MM.1S (cell line): ENCODE measurements at regions not wholly inside any gene's neighbourhood (a gene's known extent, or its start where the extent isn't known, plus 50 kb on each side); places are given as distances from the start of the nearest gene placed in this dataset.

Experiments used
- DNase-seq: peaks from one replicate; pipeline ENCODE4 v3.0.0-alpha.2; 2015
- H2AFZ ChIP-seq: fragments of 300-600 bp; sonication (generic); 2 replicates; pipeline ENCODE4 v1.6.0; 2016; ENCODE audit warnings: antibody characterized with exemption, low read length
- H3F3A ChIP-seq: fragments of 300-600 bp; sonication (generic); 2 replicates; pipeline ENCODE4 v1.6.1; 2016; ENCODE audit warnings: mild to moderate bottlenecking, antibody characterized with exemption, low read length, moderate library complexity, mixed read lengths; ENCODE audit not compliant: insufficient read depth
- H3K27ac ChIP-seq: fragments of 300-600 bp; sonication (generic); 2 replicates; pipeline ENCODE4 v1.5.1; 2016; ENCODE audit warnings: mild to moderate bottlenecking, low read length
- H3K27me3 ChIP-seq: fragments of 300-600 bp; sonication (generic); replicated peaks from 2 replicates; pipeline ENCODE4 v1.6.0; 2016; ENCODE audit warnings: low read length; ENCODE audit not compliant: insufficient read depth
- H3K36me3 ChIP-seq: fragments of 300-600 bp; sonication (generic); replicated peaks from 2 replicates; pipeline ENCODE4 v1.6.1; 2016; ENCODE audit warnings: mild to moderate bottlenecking, low read length, mixed read lengths; ENCODE audit not compliant: insufficient read depth
- H3K4me1 ChIP-seq: fragments of 300-600 bp; sonication (generic); 2 replicates; pipeline ENCODE4 v1.6.1; 2016; ENCODE audit warnings: low read length, mixed read lengths
- H3K4me2 ChIP-seq: fragments of 300-600 bp; sonication (generic); 2 replicates; pipeline ENCODE4 v1.6.0; 2016; ENCODE audit warnings: low read depth, low read length
- H3K4me3 ChIP-seq: fragments of 300-600 bp; sonication (generic); 2 replicates; pipeline ENCODE4 v1.5.1; 2016; ENCODE audit warnings: low read length, mixed read lengths
- H3K79me2 ChIP-seq: fragments of 300-600 bp; sonication (generic); 2 replicates; pipeline ENCODE4 v1.6.1; 2016; ENCODE audit warnings: mixed run types, low read length, mixed read lengths
- H3K9ac ChIP-seq: fragments of 300-600 bp; sonication (generic); 2 replicates; pipeline ENCODE4 v1.6.1; 2016; ENCODE audit warnings: low read length, mixed read lengths
- H3K9me2 ChIP-seq: fragments of 300-600 bp; sonication (generic); replicated peaks from 2 replicates; pipeline ENCODE4 v1.6.1; 2016; ENCODE audit warnings: mild to moderate bottlenecking, low read length, mixed read lengths; ENCODE audit not compliant: insufficient read depth
- H3K9me3 ChIP-seq: fragments of 300-600 bp; sonication (generic); replicated peaks from 2 replicates; pipeline ENCODE4 v1.6.1; 2016; ENCODE audit warnings: mild to moderate bottlenecking, low read length, mixed read lengths; ENCODE audit not compliant: insufficient read depth
- H4K20me1 ChIP-seq: fragments of 300-600 bp; sonication (generic); 2 replicates; pipeline ENCODE4 v1.6.1; 2016; ENCODE audit warnings: mild to moderate bottlenecking, low read length, moderate library complexity, mixed read lengths; ENCODE audit not compliant: insufficient read depth
- CTCF ChIP-seq: fragments of 300-600 bp; sonication (generic); IDR thresholded peaks from 2 replicates; pipeline ENCODE4 v1.5.1; 2016; ENCODE audit warnings: antibody characterized with exemption, low read length, mixed read lengths
- EZH2 ChIP-seq: fragments of 300-600 bp; sonication (generic); optimal IDR thresholded peaks from 2 replicates; pipeline ENCODE3; 2017; ENCODE audit warnings: low read depth, mild to moderate bottlenecking, antibody characterized with exemption, low read length, mixed read lengths
- EZH2phosphoT487 ChIP-seq: fragments of 300-600 bp; sonication (generic); IDR thresholded peaks from 2 replicates; pipeline ENCODE4 v1.6.1; 2018; ENCODE audit warnings: antibody characterized with exemption, low read length

DNA sequence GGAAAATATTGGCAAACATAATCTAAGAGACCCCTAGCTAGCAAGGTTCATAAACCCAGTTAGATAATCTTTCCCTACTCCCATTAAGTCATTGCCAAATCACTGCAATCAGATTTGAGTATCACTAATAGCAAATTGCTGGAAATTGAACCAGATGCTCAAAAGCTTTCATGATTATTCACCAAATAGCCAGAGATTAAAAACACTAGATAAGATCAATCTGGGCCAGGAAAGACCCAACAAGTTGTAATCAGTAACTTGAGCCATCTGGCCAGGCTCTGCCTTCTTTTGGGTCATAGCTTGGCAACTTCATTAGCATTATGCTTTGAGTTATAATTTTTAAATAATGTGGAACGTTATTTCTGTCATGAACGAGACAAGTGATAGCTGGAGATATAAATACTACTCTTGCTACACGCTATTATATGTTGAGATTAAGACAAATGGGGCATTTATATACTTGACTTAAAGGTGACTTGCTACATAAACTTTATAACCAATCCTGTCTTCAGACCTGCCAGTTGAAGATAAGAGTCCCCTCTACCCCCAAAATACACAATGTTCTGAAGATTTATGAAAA, 196.6 kb upstream of the EDNRA start:
- no peak overlapping the region for H3K4me2 ChIP-seq
- TF ChIP-seq EZH2, result no peak
- no peak for TF ChIP-seq CTCF
- no peak for TF ChIP-seq EZH2phosphoT487
- H3K4me1 ChIP-seq, result no peaks in the 10 kb centered on the region
- H3K36me3 ChIP-seq, result no peaks in the 10 kb centered on the region
- H3K4me3 ChIP-seq, result no peak overlapping the region
- no peaks in the 10 kb centered on the region for H3K9me2 ChIP-seq
- DNase-seq, result no peak
- H3K27ac ChIP-seq, result no peak overlapping the region
- no peak overlapping the region for H2AFZ ChIP-seq
- H3K27me3 ChIP-seq, result no peaks in the 10 kb centered on the region
- no peaks in the 10 kb centered on the region for H3K9me3 ChIP-seq
- no peaks in the 10 kb centered on the region for H3K79me2 ChIP-seq
- no peak overlapping the region for H3K9ac ChIP-seq
- H3F3A ChIP-seq, result no peaks in the 10 kb centered on the region
- H4K20me1 ChIP-seq, result no peaks in the 10 kb centered on the region

- no peak overlapping the region for H3K9ac ChIP-seq
- no peak for DNase-seq
- TF ChIP-seq EZH2phosphoT487 (no peak), CTCF (no peak), EZH2 (no peak)
- H3K9me2 ChIP-seq, result no peaks in the 10 kb centered on the region
- no peaks in the 10 kb centered on the region for H3K4me1 ChIP-seq
- no peak overlapping the region for H3K4me3 ChIP-seq
- H3F3A ChIP-seq, result no peaks in the 10 kb centered on the region
- no peaks in the 10 kb centered on the region for H4K20me1 ChIP-seq
- no peaks in the 10 kb centered on the region for H3K79me2 ChIP-seq
- no peak overlapping the region for H2AFZ ChIP-seq
- no peak overlapping the region for H3K4me2 ChIP-seq
- H3K27ac ChIP-seq, result no peak overlapping the region
- no peaks in the 10 kb centered on the region for H3K9me3 ChIP-seq
- no peaks in the 10 kb centered on the region for H3K27me3 ChIP-seq
- H3K36me3 ChIP-seq, result no peaks in the 10 kb centered on the region
These were observed 196.0 kb upstream of the EDNRA start for GRCh38 chr4:147284935-147285334.

GRCh38 chr4:147285751-147286150, 195.1 kb upstream of the EDNRA start:
- Histone ChIP-seq H3K9me3 (no peaks in the 10 kb centered on the region), H2AFZ (no peak overlapping the region), H3K36me3 (no peaks in the 10 kb centered on the region), H3F3A (no peaks in the 10 kb centered on the region), H3K9ac (no peak overlapping the region), H3K4me3 (no peak overlapping the region), H3K9me2 (no peaks in the 10 kb centered on the region), H4K20me1 (no peaks in the 10 kb centered on the region), H3K4me1 (no peaks in the 10 kb centered on the region), H3K27ac (no peak overlapping the region), H3K79me2 (no peaks in the 10 kb centered on the region), H3K27me3 (no peaks in the 10 kb centered on the region), H3K4me2 (no peak overlapping the region)
- TF ChIP-seq EZH2 (no peak), CTCF (no peak), EZH2phosphoT487 (no peak)
- DNase-seq, result no peak
